DOHH2 (cell line): ENCODE measurements at regions not wholly inside any gene's neighbourhood (a gene's known extent, or its start where the extent isn't known, plus 50 kb on each side); places are given as distances from the start of the nearest gene placed in this dataset.

Source experiments
- H3F3A ChIP-seq: fragments of 200-600 bp; sonication (generic), shearing (Covaris generic); 2 replicates; pipeline ENCODE4 v1.6.0; 2016; ENCODE audit warnings: antibody characterized with exemption, mild to moderate bottlenecking; ENCODE audit not compliant: control insufficient read depth, insufficient read depth
- H3K27ac ChIP-seq: fragments of 200-600 bp; sonication (generic); 2 replicates; pipeline ENCODE4 v1.5.1; 2014; ENCODE audit warnings: low read depth, mild to moderate bottlenecking, low read length, moderate library complexity
- H3K27me3 ChIP-seq: fragments of 200-600 bp; sonication (generic); 2 replicates; pipeline ENCODE4 v1.6.1; 2014; ENCODE audit warnings: mild to moderate bottlenecking, low read length, mixed read lengths; ENCODE audit not compliant: control insufficient read depth
- H3K36me3 ChIP-seq: fragments of 200-600 bp; sonication (generic); 2 replicates; pipeline ENCODE4 v1.6.1; 2014; ENCODE audit warnings: mild to moderate bottlenecking, low read length, moderate library complexity, mixed read lengths; ENCODE audit not compliant: control insufficient read depth
- H3K4me1 ChIP-seq: fragments of 200-600 bp; sonication (generic); 2 replicates; pipeline ENCODE4 v1.6.1; 2014; ENCODE audit warnings: mild to moderate bottlenecking, low read length, mixed read lengths; ENCODE audit not compliant: control insufficient read depth
- H3K4me2 ChIP-seq: fragments of 200-600 bp; sonication (generic); 2 replicates; pipeline ENCODE4 v1.6.0; 2014; ENCODE audit warnings: mild to moderate bottlenecking, low read length, moderate library complexity
- H3K4me3 ChIP-seq: fragments of 200-600 bp; sonication (generic); 2 replicates; pipeline ENCODE4 v1.5.1; 2014; ENCODE audit warnings: mild to moderate bottlenecking, low read length, mixed read lengths
- H3K79me2 ChIP-seq: fragments of 200-600 bp; sonication (generic); 2 replicates; pipeline ENCODE4 v1.6.1; 2014; ENCODE audit warnings: mild to moderate bottlenecking, low read length, mixed read lengths; ENCODE audit not compliant: control insufficient read depth
- H3K9me2 ChIP-seq: fragments of 200-600 bp; sonication (generic); replicated peaks from 2 replicates; pipeline ENCODE4 v1.6.1; 2014; ENCODE audit warnings: mild to moderate bottlenecking, low read length, mixed read lengths; ENCODE audit not compliant: control insufficient read depth
- H3K9me3 ChIP-seq: fragments of 200-600 bp; sonication (generic); 2 replicates; pipeline ENCODE4 v1.6.1; 2014; ENCODE audit warnings: antibody characterized with exemption, low read length, mixed read lengths; ENCODE audit not compliant: control insufficient read depth, insufficient read depth
- H4K20me1 ChIP-seq: fragments of 200-600 bp; sonication (generic); 2 replicates; pipeline ENCODE4 v1.6.0; 2014; ENCODE audit warnings: low read depth, mild to moderate bottlenecking, antibody characterized with exemption, low read length, moderate library complexity; ENCODE audit not compliant: control insufficient read depth, insufficient read depth
- CTCF ChIP-seq: fragments of 200-600 bp; sonication (generic); IDR thresholded peaks from one replicate; pipeline ENCODE4 v1.5.1; 2014; ENCODE audit warnings: antibody characterized with exemption, mild to moderate bottlenecking, low read depth, low read length; ENCODE audit not compliant: poor library complexity, severe bottlenecking
- EZH2phosphoT487 ChIP-seq: fragments of 200-600 bp; sonication (generic); IDR thresholded peaks from 2 replicates; pipeline ENCODE4 v1.6.1; 2017; ENCODE audit warnings: borderline replicate concordance, mild to moderate bottlenecking, antibody characterized with exemption, low read length, moderate library complexity, mixed read lengths

GRCh38 chr4:71958978-71959377 lies 72.8 kb upstream of the NPFFR2 start:
- Histone ChIP-seq H3K4me1 (no peaks in the 10 kb centered on the region), H3K79me2 (no peaks in the 10 kb centered on the region), H3K9me2 (no peaks in the 10 kb centered on the region), H3K27ac (no peak overlapping the region), H4K20me1 (no peaks in the 10 kb centered on the region), H3K27me3 (no peaks in the 10 kb centered on the region), H3K4me2 (no peak overlapping the region), H3K36me3 (no peaks in the 10 kb centered on the region), H3K4me3 (no peak overlapping the region), H3F3A (no peaks in the 10 kb centered on the region), H3K9me3 (no peaks in the 10 kb centered on the region)
- TF ChIP-seq CTCF (no peak), EZH2phosphoT487 (no peak)

- H3K27me3 ChIP-seq, result no peaks in the 10 kb centered on the region
- H3K4me3 ChIP-seq, result no peak overlapping the region
- no peak overlapping the region for H3K27ac ChIP-seq
- no peaks in the 10 kb centered on the region for H3K79me2 ChIP-seq
- no peaks in the 10 kb centered on the region for H3K4me1 ChIP-seq
- H3K36me3 ChIP-seq, result no peaks in the 10 kb centered on the region
- H3K9me2 ChIP-seq, result no peaks in the 10 kb centered on the region
- H4K20me1 ChIP-seq, result no peaks in the 10 kb centered on the region
- no peak for TF ChIP-seq CTCF
- no peak for TF ChIP-seq EZH2phosphoT487
- H3K9me3 ChIP-seq, result no peaks in the 10 kb centered on the region
- no peaks in the 10 kb centered on the region for H3F3A ChIP-seq
- H3K4me2 ChIP-seq, result no peak overlapping the region
Observed at GRCh38 chr4:71962622-71963264, 69.1 kb upstream of the NPFFR2 start.

GRCh38 chr4:71974681-71975080 lies 57.1 kb upstream of the NPFFR2 start:
- Histone ChIP-seq H3K27ac (no peak overlapping the region), H3K79me2 (no peaks in the 10 kb centered on the region), H3K4me1 (no peaks in the 10 kb centered on the region), H4K20me1 (no peaks in the 10 kb centered on the region), H3K4me2 (no peak overlapping the region), H3K4me3 (no peak overlapping the region), H3F3A (no peaks in the 10 kb centered on the region), H3K9me2 (no peaks in the 10 kb centered on the region), H3K9me3 (peaks cover 2% of the 10 kb centered on the region; the same call in 1 of the 2 replicates), H3K27me3 (no peaks in the 10 kb centered on the region), H3K36me3 (no peaks in the 10 kb centered on the region)
- no peak for TF ChIP-seq EZH2phosphoT487
- no peak for TF ChIP-seq CTCF

- H3K27me3 ChIP-seq, result no peaks in the 10 kb centered on the region
- no peak overlapping the region for H3K4me3 ChIP-seq
- H4K20me1 ChIP-seq, result no peaks in the 10 kb centered on the region
- no peaks in the 10 kb centered on the region for H3K9me3 ChIP-seq
- TF ChIP-seq CTCF, result no peak
- TF ChIP-seq EZH2phosphoT487, result no peak
- H3K79me2 ChIP-seq, result no peaks in the 10 kb centered on the region
- H3K4me1 ChIP-seq, result no peaks in the 10 kb centered on the region
- no peak overlapping the region for H3K4me2 ChIP-seq
- no peak overlapping the region for H3K27ac ChIP-seq
- no peaks in the 10 kb centered on the region for H3K9me2 ChIP-seq
- H3K36me3 ChIP-seq, result no peaks in the 10 kb centered on the region
- H3F3A ChIP-seq, result no peaks in the 10 kb centered on the region
Observed at GRCh38 chr4:71976523-71976922, 55.3 kb upstream of the NPFFR2 start.
